Vagina (tissue), 2 donors: ENCODE measurements at regions not wholly inside any gene's neighbourhood (a gene's known extent, or its start where the extent isn't known, plus 50 kb on each side); places are given as distances from the start of the nearest gene placed in this dataset.

Experiments used
- DNase-seq, 2 donors: peaks; one replicate each; pipeline ENCODE4 v3.0.0-alpha.2; 2017; ENCODE audit errors: extremely low spot score in 2 of 2
- H3K27ac ChIP-seq: fragments of 200-600 bp; sonication (generic); one replicate; pipeline ENCODE4 v1.5.1; 2019
- H3K27me3 ChIP-seq: fragments of 200-600 bp; sonication (generic); one replicate; pipeline ENCODE4 v1.5.1; 2019
- H3K36me3 ChIP-seq, 2 donors: fragments of 200-600 bp; sonication (generic); one replicate each; pipeline ENCODE4 v1.5.1; 2017 to 2019
- H3K4me1 ChIP-seq: fragments of 200-600 bp; sonication (generic); one replicate; pipeline ENCODE4 v1.5.1; 2019
- H3K4me3 ChIP-seq, 2 donors: fragments of 200-600 bp; sonication (generic); 1 replicate in 1 of 2; 2 replicates in 1 of 2; pipeline ENCODE4 v1.5.1; 2016 to 2019
- H3K9me3 ChIP-seq: fragments of 200-600 bp; sonication (generic); one replicate; pipeline ENCODE4 v1.5.1; 2019
- CTCF ChIP-seq, 3 experiments: fragments of 450-650 bp in 2 of 3; fragments of 200-600 bp in 1 of 3; sonication (generic) in 1 of 3; IDR thresholded peaks; one replicate each; pipeline ENCODE4 v1.5.1; 2017 to 2019; ENCODE audit warnings: antibody characterized with exemption in 3 of 3, mild to moderate bottlenecking in 2 of 3, moderate library complexity in 2 of 3
- POLR2A ChIP-seq, 2 donors: fragments of 450-650 bp; IDR thresholded peaks; one replicate each; pipeline ENCODE4 v1.6.1; 2017; ENCODE audit warnings: antibody characterized with exemption in 2 of 2, mild to moderate bottlenecking in 2 of 2, moderate library complexity in 2 of 2
- POLR2AphosphoS5 ChIP-seq, 2 donors: sonication (generic); formaldehyde crosslinking; IDR thresholded peaks; one replicate each; pipeline ENCODE4 v1.9.0; 2017; ENCODE audit warnings: antibody characterized with exemption in 2 of 2, mild to moderate bottlenecking in 2 of 2, low read depth in 1 of 2; ENCODE audit not compliant: insufficient read depth in 1 of 2
- intact Hi-C: fragments of 100-400 bp; cut with DNase I; formaldehyde crosslinking; loops from one replicate; pipeline ENCODE4 v1.15.1; 2023

GRCh38 chr5:56501781-56502557, 268.8 kb upstream of the ANKRD55 start:
- no peak overlapping the region for H3K27ac ChIP-seq
- no peaks in the 10 kb centered on the region for H3K36me3 ChIP-seq
- no peak overlapping the region for H3K4me3 ChIP-seq
- H3K9me3 ChIP-seq = no peaks in the 10 kb centered on the region
- intact Hi-C loops = no loop called here
- TF ChIP-seq POLR2AphosphoS5 (IDR thresholded peaks at IDR 0.05; ENCODE audit: insufficient read depth in 1 of 2, low read depth in 1 of 2) (no peak), POLR2A (IDR thresholded peaks at IDR 0.05) (no peak), CTCF (IDR thresholded peaks at IDR 0.05) (no peak)
- no peaks in the 10 kb centered on the region for H3K27me3 ChIP-seq
- no peaks in the 10 kb centered on the region for H3K4me1 ChIP-seq
- no peak for DNase-seq

DNA sequence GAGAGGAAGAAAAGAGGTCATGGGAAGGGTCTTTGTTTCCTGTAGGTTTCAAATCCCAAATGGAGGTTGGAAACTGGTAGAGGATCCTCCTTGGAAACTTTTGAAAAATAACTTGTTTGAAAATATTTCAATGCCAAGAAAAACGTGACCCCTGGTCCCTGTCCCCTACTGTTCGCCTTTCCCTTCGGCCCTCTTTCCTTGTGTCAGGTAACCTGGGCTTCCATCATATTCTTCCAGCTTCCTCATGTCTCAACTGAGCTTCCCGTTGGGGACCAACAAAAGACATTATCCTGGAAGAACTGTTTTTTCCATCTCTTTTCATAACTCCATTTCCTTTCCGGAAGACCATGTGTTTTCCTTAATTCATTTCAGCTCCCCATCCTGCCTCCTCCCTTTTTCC, 266.8 kb upstream of the ANKRD55 start:
- intact Hi-C loops = no loop called here

DNA sequence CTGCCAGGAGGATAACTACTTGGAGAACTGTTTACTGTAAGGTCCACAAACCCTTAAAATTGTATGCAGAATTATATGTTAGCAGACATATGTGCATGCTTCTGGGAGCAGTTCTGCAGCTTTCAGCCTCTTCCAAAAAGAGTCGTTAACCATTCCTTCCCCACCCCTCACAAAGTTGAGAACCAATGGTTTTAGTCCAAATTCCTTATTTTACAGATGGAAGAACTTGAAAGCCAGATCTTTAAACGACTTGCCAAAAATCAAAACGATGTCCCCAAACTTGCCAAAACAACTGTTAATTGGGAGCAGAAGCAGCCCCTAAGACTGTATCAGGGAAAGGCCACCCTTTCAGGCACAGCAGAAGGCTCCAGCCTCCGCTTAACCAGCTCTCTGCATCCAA, 266.4 kb upstream of the ANKRD55 start:
- Histone ChIP-seq H3K4me3 (no peak overlapping the region), H3K27ac (no peak overlapping the region), H3K9me3 (no peaks in the 10 kb centered on the region), H3K36me3 (no peaks in the 10 kb centered on the region), H3K4me1 (no peaks in the 10 kb centered on the region), H3K27me3 (no peaks in the 10 kb centered on the region)
- no peak for DNase-seq
- no peak for TF ChIP-seq CTCF (IDR thresholded peaks at IDR 0.05)
- no peak for TF ChIP-seq POLR2AphosphoS5 (IDR thresholded peaks at IDR 0.05; ENCODE audit: insufficient read depth in 1 of 2, low read depth in 1 of 2)
- no peak for TF ChIP-seq POLR2A (IDR thresholded peaks at IDR 0.05)
- intact Hi-C loops = no loop called here

More for the DNA sequence above, 266.8 kb upstream of the ANKRD55 start:
- Histone ChIP-seq H3K36me3 (no peaks in the 10 kb centered on the region), H3K9me3 (no peaks in the 10 kb centered on the region), H3K4me3 (no peak overlapping the region), H3K27me3 (no peaks in the 10 kb centered on the region), H3K4me1 (no peaks in the 10 kb centered on the region), H3K27ac (no peak overlapping the region)
- TF ChIP-seq POLR2A (IDR thresholded peaks at IDR 0.05) (no peak), CTCF (IDR thresholded peaks at IDR 0.05) (no peak), POLR2AphosphoS5 (IDR thresholded peaks at IDR 0.05; ENCODE audit: insufficient read depth in 1 of 2, low read depth in 1 of 2) (no peak)
- DNase-seq = no peak

- intact Hi-C loops = no loop called here
- Histone ChIP-seq H3K27me3 (no peaks in the 10 kb centered on the region), H3K4me1 (peaks cover 4% of the 10 kb centered on the region), H3K27ac (no peak overlapping the region), H3K4me3 (no peak overlapping the region), H3K36me3 (no peaks in the 10 kb centered on the region), H3K9me3 (no peaks in the 10 kb centered on the region)
- TF ChIP-seq POLR2AphosphoS5 (IDR thresholded peaks at IDR 0.05; ENCODE audit: insufficient read depth in 1 of 2, low read depth in 1 of 2) (no peak), POLR2A (IDR thresholded peaks at IDR 0.05) (no peak), CTCF (IDR thresholded peaks at IDR 0.05) (no peak)
- no peak for DNase-seq
Observed at GRCh38 chr5:56498759-56499395, 265.7 kb upstream of the ANKRD55 start.

DNA sequence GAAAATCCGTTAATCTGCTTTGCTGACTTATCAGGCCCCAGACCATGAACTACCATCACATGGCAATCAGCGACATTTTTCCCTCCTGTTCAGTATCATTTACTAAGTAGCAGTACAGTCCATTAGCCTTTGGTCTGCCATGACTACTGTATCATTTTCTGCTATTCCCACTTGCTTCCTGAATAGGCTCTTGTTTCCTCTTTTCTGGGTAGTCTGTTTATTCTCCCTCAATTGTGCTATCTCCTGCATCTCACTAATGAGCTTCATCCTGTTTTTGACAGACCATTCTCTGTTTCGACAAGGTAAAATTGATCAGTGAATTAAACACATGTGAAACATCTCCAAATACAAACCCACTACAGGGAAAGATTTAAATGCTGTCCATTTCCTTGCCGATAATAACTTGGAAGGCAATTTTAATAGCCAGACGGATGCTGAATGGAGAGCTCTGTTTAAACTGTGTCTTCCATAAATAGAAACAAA, 263.5 kb upstream of the ANKRD55 start:
- H3K4me1 ChIP-seq = peaks cover 5% of the 10 kb centered on the region
- H3K27ac ChIP-seq = no peak overlapping the region
- H3K36me3 ChIP-seq = no peaks in the 10 kb centered on the region
- no peak overlapping the region for H3K4me3 ChIP-seq
- H3K9me3 ChIP-seq = no peaks in the 10 kb centered on the region
- no peak for DNase-seq
- TF ChIP-seq POLR2A (IDR thresholded peaks at IDR 0.05) = no peak
- TF ChIP-seq POLR2AphosphoS5 (IDR thresholded peaks at IDR 0.05; ENCODE audit: insufficient read depth in 1 of 2, low read depth in 1 of 2) = no peak
- TF ChIP-seq CTCF (IDR thresholded peaks at IDR 0.05) = no peak
- intact Hi-C loops = no loop called here
- no peaks in the 10 kb centered on the region for H3K27me3 ChIP-seq
